Ascending aorta (tissue), 2 donors: ENCODE measurements at regions not wholly inside any gene's neighbourhood (a gene's known extent, or its start where the extent isn't known, plus 50 kb on each side); places are given as distances from the start of the nearest gene placed in this dataset.

Experiments
- DNase-seq, 2 donors: peaks; one replicate each; pipeline ENCODE4 v3.0.0-alpha.2; 2019; ENCODE audit warnings: low spot score in 2 of 2
- H3K27ac ChIP-seq, 2 donors: fragments of 200-600 bp; sonication (generic); one replicate each; pipeline ENCODE4 v1.5.1; 2016 to 2017; ENCODE audit warnings: mild to moderate bottlenecking in 1 of 2
- H3K27me3 ChIP-seq: fragments of 200-600 bp; sonication (generic); one replicate; pipeline ENCODE4 v1.5.1; 2017
- H3K36me3 ChIP-seq, 2 donors: fragments of 200-600 bp; sonication (generic); one replicate each; pipeline ENCODE4 v1.5.1; 2016
- H3K4me1 ChIP-seq, 2 donors: fragments of 200-600 bp; sonication (generic); one replicate each; pipeline ENCODE4 v1.5.1; 2016 to 2017; ENCODE audit warnings: mild to moderate bottlenecking in 1 of 2
- H3K4me3 ChIP-seq, 2 donors: fragments of 200-600 bp; sonication (generic); one replicate each; pipeline ENCODE4 v1.5.1; 2016 to 2017; ENCODE audit warnings: mild to moderate bottlenecking in 1 of 2
- H3K9me3 ChIP-seq, 2 donors: fragments of 200-600 bp; sonication (generic); one replicate each; pipeline ENCODE4 v1.5.1; 2016
- CTCF ChIP-seq, 3 experiments: fragments of 200-600 bp in 2 of 3; fragments of 450-650 bp in 1 of 3; sonication (generic) in 2 of 3; IDR thresholded peaks; one replicate each; pipeline ENCODE4 v1.5.1; 2016 to 2019; ENCODE audit warnings: antibody characterized with exemption in 3 of 3, mild to moderate bottlenecking in 1 of 3, moderate library complexity in 1 of 3
- intact Hi-C: fragments of 100-400 bp; cut with DNase I; formaldehyde crosslinking; loops from one replicate; pipeline ENCODE4 v1.15.1; 2023

GRCh38 chr3:118692416-118692815 is 342.2 kb downstream of the IGSF11 start:
- H3K27ac ChIP-seq = no peak overlapping the region
- intact Hi-C loops = no loop called here
- no peaks in the 10 kb centered on the region for H3K4me1 ChIP-seq
- no peaks in the 10 kb centered on the region for H3K9me3 ChIP-seq
- H3K36me3 ChIP-seq = no peaks in the 10 kb centered on the region
- DNase-seq = no peak
- H3K4me3 ChIP-seq = no peak overlapping the region
- H3K27me3 ChIP-seq = no peaks in the 10 kb centered on the region
- no peak for TF ChIP-seq CTCF (IDR thresholded peaks at IDR 0.05)

- no peak for DNase-seq
These were observed 329.0 kb downstream of the IGSF11 start for GRCh38 chr3:118705487-118706219.

GRCh38 chr3:118707991-118708390 is 326.7 kb downstream of the IGSF11 start:
- TF ChIP-seq CTCF (IDR thresholded peaks at IDR 0.05) = no peak
- no peak for DNase-seq
- Histone ChIP-seq H3K4me1 (no peaks in the 10 kb centered on the region), H3K4me3 (no peak overlapping the region), H3K27me3 (no peaks in the 10 kb centered on the region), H3K9me3 (no peaks in the 10 kb centered on the region), H3K27ac (no peak overlapping the region), H3K36me3 (no peaks in the 10 kb centered on the region)
- intact Hi-C loops = no loop called here

More at GRCh38 chr3:118705487-118706219, 329.0 kb downstream of the IGSF11 start:
- no peaks in the 10 kb centered on the region for H3K4me1 ChIP-seq
- no peak overlapping the region for H3K4me3 ChIP-seq
- no peaks in the 10 kb centered on the region for H3K9me3 ChIP-seq
- TF ChIP-seq CTCF (IDR thresholded peaks at IDR 0.05) = no peak
- no peaks in the 10 kb centered on the region for H3K36me3 ChIP-seq
- no peak overlapping the region for H3K27ac ChIP-seq
- intact Hi-C loops = no loop called here
- no peaks in the 10 kb centered on the region for H3K27me3 ChIP-seq

DNA sequence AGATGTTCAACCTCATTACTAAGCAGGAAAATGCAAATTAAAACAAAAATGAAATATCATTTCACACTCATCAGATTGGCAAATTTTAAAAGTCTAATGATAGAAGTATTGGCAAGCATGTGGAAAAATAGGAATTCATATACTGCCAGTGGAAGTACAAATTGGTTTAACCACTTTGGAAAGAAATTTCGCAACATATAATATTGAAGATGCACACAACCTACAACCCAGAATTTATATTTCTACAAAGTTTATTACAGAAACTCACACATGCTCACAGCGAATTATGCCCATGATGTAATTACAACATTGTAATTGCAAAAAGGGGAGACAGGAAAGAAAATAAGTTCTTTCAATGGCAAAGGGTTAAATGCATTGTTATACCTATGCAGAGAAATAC is 324.1 kb downstream of the IGSF11 start:
- Histone ChIP-seq H3K27me3 (no peaks in the 10 kb centered on the region), H3K4me1 (no peaks in the 10 kb centered on the region), H3K27ac (no peak overlapping the region), H3K36me3 (no peaks in the 10 kb centered on the region), H3K4me3 (no peak overlapping the region), H3K9me3 (no peaks in the 10 kb centered on the region)
- TF ChIP-seq CTCF (IDR thresholded peaks at IDR 0.05) = no peak
- DNase-seq = no peak
- intact Hi-C loops = no loop called here

DNA sequence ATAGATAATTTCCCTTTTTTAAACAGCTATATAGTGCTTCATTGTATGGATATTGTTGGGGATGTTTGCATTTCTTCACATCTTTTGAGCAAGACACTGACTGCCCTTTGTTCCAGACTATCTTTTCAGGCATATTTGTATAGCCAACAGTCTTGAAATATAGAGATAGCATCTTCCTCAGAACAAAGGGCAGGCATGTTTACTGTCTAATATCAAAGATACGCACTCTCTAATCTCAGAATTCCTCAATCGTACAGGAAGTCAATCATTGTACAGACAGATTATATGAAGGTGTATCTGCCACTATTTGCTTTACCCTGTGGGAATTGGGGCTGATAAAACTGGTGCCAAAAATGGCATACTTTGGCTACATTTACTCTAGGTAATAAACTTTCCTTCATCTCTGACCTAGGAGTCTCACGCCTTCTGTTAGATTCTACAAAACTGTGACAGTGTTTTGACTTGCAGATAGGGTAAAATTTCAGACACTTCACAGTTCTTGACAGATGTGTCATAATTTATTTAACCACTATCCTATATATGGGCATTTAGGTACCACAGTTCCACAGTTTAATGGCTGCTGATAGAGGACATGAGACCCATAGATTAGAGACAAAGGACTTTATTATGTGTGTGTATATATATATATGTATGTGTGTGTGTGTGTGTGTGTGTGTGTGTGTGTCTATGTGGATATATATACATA is 321.0 kb downstream of the IGSF11 start:
- no peaks in the 10 kb centered on the region for H3K27me3 ChIP-seq
- DNase-seq = no peak
- TF ChIP-seq CTCF (IDR thresholded peaks at IDR 0.05) = no peak
- H3K9me3 ChIP-seq = no peaks in the 10 kb centered on the region
- H3K4me1 ChIP-seq = no peaks in the 10 kb centered on the region
- no peaks in the 10 kb centered on the region for H3K36me3 ChIP-seq
- no peak overlapping the region for H3K4me3 ChIP-seq
- intact Hi-C loops = no loop called here
- no peak overlapping the region for H3K27ac ChIP-seq
